ENCODE measurements at regions not wholly inside any gene's neighbourhood (a gene's known extent, or its start where the extent isn't known, plus 50 kb on each side); places are given as distances from the start of the nearest gene placed in this dataset.

- Histone ChIP-seq H3K36me3 (replicated peaks in 1 of 2; ENCODE audit: control insufficient read depth in 1 of 2, insufficient read depth in 2 of 2, low read length in 1 of 2) (no peaks in the 10 kb centered on the region), H2AFZ (ENCODE audit: low read depth) (peak overlapping the region; percentile 12; the same call in 1 of the 2 replicates), H3K4me2 (no peak overlapping the region), H4K20me1 (ENCODE audit: insufficient read depth) (no peaks in the 10 kb centered on the region), H3K4me3 (ENCODE audit: low read depth in 2 of 2, low read length in 1 of 2) (no peak overlapping the region), H3K27me3 (ENCODE audit: insufficient read depth) (no peaks in the 10 kb centered on the region), H3K9ac (no peak overlapping the region), H3K4me1 (ENCODE audit: control insufficient read depth in 1 of 2, insufficient read depth in 2 of 2, low read depth in 1 of 2, low read length in 1 of 2) (peaks cover 0 to 5% of the 10 kb centered on the region in 2 experiments; a peak in 1 of 4 replicates), H3K27ac (ENCODE audit: low read depth in 2 of 2, low read length in 1 of 2) (no peak overlapping the region), H3K9me2 (no peaks in the 10 kb centered on the region), H3K79me2 (ENCODE audit: insufficient read depth) (no peaks in the 10 kb centered on the region), H3K9me3 (no peaks in the 10 kb centered on the region), H3F3A (replicated peaks; ENCODE audit: insufficient read depth) (no peaks in the 10 kb centered on the region)
- no peak for TF ChIP-seq RFX5 (IDR thresholded peaks at IDR 0.05; ENCODE audit: low read length)
- no peak for TF ChIP-seq GATA2 (CRISPR knock-in tag; IDR thresholded peaks at IDR 0.05)
- TF ChIP-seq POLR2AphosphoS5 (IDR thresholded peaks at IDR 0.05; ENCODE audit: low read depth, low read length) = no peak
- TF ChIP-seq SMC3 (IDR thresholded peaks at IDR 0.05; ENCODE audit: low read depth, low read length) = peak; percentile 28; the same call in 1 of the 2 replicates
- TF ChIP-seq, protein P1, sequence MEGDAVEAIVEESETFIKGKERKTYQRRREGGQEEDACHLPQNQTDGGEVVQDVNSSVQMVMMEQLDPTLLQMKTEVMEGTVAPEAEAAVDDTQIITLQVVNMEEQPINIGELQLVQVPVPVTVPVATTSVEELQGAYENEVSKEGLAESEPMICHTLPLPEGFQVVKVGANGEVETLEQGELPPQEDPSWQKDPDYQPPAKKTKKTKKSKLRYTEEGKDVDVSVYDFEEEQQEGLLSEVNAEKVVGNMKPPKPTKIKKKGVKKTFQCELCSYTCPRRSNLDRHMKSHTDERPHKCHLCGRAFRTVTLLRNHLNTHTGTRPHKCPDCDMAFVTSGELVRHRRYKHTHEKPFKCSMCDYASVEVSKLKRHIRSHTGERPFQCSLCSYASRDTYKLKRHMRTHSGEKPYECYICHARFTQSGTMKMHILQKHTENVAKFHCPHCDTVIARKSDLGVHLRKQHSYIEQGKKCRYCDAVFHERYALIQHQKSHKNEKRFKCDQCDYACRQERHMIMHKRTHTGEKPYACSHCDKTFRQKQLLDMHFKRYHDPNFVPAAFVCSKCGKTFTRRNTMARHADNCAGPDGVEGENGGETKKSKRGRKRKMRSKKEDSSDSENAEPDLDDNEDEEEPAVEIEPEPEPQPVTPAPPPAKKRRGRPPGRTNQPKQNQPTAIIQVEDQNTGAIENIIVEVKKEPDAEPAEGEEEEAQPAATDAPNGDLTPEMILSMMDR (IDR thresholded peaks at IDR 0.05) = peak; percentile 54
- no peak for TF ChIP-seq RXRA (IDR thresholded peaks at IDR 0.05; ENCODE audit: borderline replicate concordance, low read depth)
- TF ChIP-seq, protein P2, sequence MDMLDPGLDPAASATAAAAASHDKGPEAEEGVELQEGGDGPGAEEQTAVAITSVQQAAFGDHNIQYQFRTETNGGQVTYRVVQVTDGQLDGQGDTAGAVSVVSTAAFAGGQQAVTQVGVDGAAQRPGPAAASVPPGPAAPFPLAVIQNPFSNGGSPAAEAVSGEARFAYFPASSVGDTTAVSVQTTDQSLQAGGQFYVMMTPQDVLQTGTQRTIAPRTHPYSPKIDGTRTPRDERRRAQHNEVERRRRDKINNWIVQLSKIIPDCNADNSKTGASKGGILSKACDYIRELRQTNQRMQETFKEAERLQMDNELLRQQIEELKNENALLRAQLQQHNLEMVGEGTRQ (IDR thresholded peaks at IDR 0.05; ENCODE audit: borderline replicate concordance, low read depth, low read length) = no peak
- no peak for TF ChIP-seq ELF1 (IDR thresholded peaks at IDR 0.05)
- TF ChIP-seq TAF1 (IDR thresholded peaks at IDR 0.05; ENCODE audit: borderline replicate concordance, low read depth, low read length) = no peak
- TF ChIP-seq EZH2phosphoT487 (IDR thresholded peaks at IDR 0.05; ENCODE audit: borderline replicate concordance, low read depth) = no peak
- no peak for TF ChIP-seq TEAD4 (IDR thresholded peaks at IDR 0.05; ENCODE audit: borderline replicate concordance, insufficient read depth)
- no peak for TF ChIP-seq EP300 (IDR thresholded peaks at IDR 0.05; ENCODE audit: borderline replicate concordance in 1 of 2, low read depth in 1 of 2, low read length in 1 of 2)
- TF ChIP-seq NFIC (IDR thresholded peaks at IDR 0.05; ENCODE audit: borderline replicate concordance) = no peak
- no peak for TF ChIP-seq USF1 (IDR thresholded peaks at IDR 0.05; ENCODE audit: borderline replicate concordance, low read depth)
- TF ChIP-seq TCF12 (IDR thresholded peaks at IDR 0.05) = no peak
- no peak for TF ChIP-seq MXI1 (IDR thresholded peaks at IDR 0.05; ENCODE audit: low read depth, low read length)
- TF ChIP-seq NRF1 (IDR thresholded peaks at IDR 0.05; ENCODE audit: low read depth, low read length) = no peak
- no peak for TF ChIP-seq RCOR1 (IDR thresholded peaks at IDR 0.05; ENCODE audit: low read length)
- no peak for TF ChIP-seq FOXJ3 (CRISPR knock-in tag; IDR thresholded peaks at IDR 0.05)
- no peak for TF ChIP-seq GABPA (IDR thresholded peaks at IDR 0.05; ENCODE audit: low read depth)
- TF ChIP-seq, protein P3, sequence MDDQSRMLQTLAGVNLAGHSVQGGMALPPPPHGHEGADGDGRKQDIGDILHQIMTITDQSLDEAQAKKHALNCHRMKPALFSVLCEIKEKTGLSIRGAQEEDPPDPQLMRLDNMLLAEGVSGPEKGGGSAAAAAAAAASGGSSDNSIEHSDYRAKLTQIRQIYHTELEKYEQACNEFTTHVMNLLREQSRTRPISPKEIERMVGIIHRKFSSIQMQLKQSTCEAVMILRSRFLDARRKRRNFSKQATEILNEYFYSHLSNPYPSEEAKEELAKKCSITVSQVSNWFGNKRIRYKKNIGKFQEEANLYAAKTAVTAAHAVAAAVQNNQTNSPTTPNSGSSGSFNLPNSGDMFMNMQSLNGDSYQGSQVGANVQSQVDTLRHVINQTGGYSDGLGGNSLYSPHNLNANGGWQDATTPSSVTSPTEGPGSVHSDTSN (IDR thresholded peaks at IDR 0.05) = no peak
- TF ChIP-seq RAD21 (IDR thresholded peaks at IDR 0.05; ENCODE audit: low read length) = peak; percentile 62
- CTCF ChIA-PET = interaction anchor here (0.6 to 2.6 kb wide), 12 partner anchors 9 to 623 kb away, joined by 3 to 16 read pairs (median 3); no protein-coding TSS in a partner anchor
- peak; percentile 15 for DNase-seq
- POLR2A ChIA-PET = no interaction called here
- 27% methylated on average over 3 of the region's 3 CpGs for WGBS (ENCODE audit: low lambda C conversion rate)
These were observed 121.1 kb upstream of the NDST4 start for GRCh38 chr4:115234405-115235093.
